Activated naive CD8-positive, alpha-beta T cell treated with anti-CD3 and anti-CD28 coated beads, Interleukin-2, amount 50 U/mL, for 24 hours (primary cell): ENCODE measurements at regions not wholly inside any gene's neighbourhood (a gene's known extent, or its start where the extent isn't known, plus 50 kb on each side); places are given as distances from the start of the nearest gene placed in this dataset.
"Not testable (repeated sequence)": the region's sequence is repeated elsewhere in the genome, so short reads cannot be mapped to it uniquely, and the experiment has no call there.

Experiments used
- ATAC-seq: fragments of 150-1000 bp; cut with Tn5 transposase; one replicate; pipeline ENCODE4 v1.10.0; 2021
- DNase-seq: peaks from one replicate; pipeline ENCODE4 v3.0.0; 2021
- H3K27ac Mint-ChIP-seq: one replicate; pipeline ENCODE4 v1.8.0; 2021; ENCODE audit warnings: mild to moderate bottlenecking, mixed read lengths
- H3K27me3 Mint-ChIP-seq: one replicate; pipeline ENCODE4 v1.8.0; 2021; ENCODE audit warnings: mixed read lengths
- H3K36me3 Mint-ChIP-seq: one replicate; pipeline ENCODE4 v1.8.0; 2021; ENCODE audit warnings: low read depth, mixed read lengths
- H3K4me1 Mint-ChIP-seq: one replicate; pipeline ENCODE4 v1.8.0; 2021; ENCODE audit warnings: mixed read lengths
- H3K4me3 Mint-ChIP-seq: one replicate; pipeline ENCODE4 v1.8.0; 2021; ENCODE audit warnings: mild to moderate bottlenecking, moderate library complexity, mixed read lengths
- H3K9me3 Mint-ChIP-seq: one replicate; pipeline ENCODE4 v1.8.0; 2021; ENCODE audit warnings: mixed read lengths

DNA sequence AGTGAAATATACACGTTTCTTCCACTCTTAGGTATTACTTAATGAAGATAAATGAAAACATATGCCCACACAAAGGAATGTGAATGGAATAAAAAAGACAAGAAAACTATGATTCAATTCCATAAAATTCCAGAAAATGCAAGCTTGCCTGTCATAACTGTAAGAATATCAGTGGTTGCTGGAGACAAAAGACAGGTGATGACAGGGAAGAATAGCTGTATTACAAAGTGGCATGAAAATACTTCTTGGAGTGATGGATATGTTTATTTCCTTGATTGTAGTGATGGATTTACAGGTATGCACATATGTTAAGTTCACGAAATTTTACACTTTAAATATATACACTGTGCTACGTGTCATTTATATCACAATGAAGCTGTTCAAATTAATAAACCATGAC lies 553.3 kb downstream of the HTR1A start:
- DNase-seq (no peak), ATAC-seq (no peak)
- Mint-ChIP-seq H3K36me3 (no peaks in the 10 kb centered on the region), H3K27ac (no peak overlapping the region), H3K4me1 (no peaks in the 10 kb centered on the region), H3K27me3 (no peaks in the 10 kb centered on the region), H3K4me3 (no peak overlapping the region), H3K9me3 (no peaks in the 10 kb centered on the region)

DNA sequence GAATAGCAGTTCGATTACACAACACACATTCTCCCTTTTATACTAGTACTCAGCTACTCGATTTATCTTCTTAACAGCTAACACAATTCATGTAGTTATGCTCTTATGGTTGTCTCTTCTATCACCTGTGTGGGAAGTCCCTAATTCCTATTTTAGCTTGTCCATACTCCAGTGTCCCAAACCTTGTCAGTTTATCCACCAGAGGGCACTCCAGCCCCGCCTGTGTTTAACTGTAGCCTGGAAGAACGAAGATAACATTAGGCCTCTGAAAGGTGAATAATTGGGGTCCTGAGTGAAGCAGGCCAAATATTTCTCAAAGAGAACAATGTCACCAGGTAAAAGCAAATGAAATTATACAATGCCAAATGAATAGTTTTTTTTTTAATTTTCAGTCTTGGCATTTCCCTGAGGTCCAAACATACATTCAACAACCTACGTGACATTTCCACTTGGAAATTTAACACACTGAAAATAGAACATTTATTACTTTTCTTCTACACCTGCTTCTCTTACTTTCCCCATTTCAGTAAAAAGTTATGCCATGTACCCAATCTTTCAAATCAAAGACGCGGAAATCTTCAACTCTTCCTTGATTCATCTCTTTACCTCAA lies 560.7 kb downstream of the HTR1A start:
- ATAC-seq (no peak), DNase-seq (peak; percentile 40)
- Mint-ChIP-seq H3K9me3 (no peaks in the 10 kb centered on the region), H3K4me3 (no peak overlapping the region), H3K27me3 (no peaks in the 10 kb centered on the region), H3K4me1 (no peaks in the 10 kb centered on the region), H3K27ac (no peak overlapping the region), H3K36me3 (no peaks in the 10 kb centered on the region)

DNA sequence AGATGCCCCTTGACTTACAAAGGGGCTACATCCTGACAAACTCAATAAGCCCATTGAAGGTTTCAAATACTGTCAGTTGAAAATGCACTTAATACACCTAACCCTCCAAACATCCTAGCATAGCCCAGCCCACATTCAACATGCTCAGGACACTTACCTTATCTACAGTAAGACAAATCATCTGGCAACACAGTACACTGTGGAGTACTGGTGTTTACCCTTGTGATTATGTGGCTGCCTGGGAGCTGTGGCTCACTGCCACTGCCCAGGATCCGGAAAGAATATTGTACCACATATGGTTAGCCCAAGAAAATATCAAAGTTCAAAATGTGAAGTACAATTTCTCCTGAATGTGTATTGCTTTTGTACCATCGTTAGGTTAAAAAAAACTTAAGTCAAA lies 562.2 kb downstream of the HTR1A start:
- no peak for DNase-seq
- no peak overlapping the region for H3K27ac Mint-ChIP-seq
- H3K27me3 Mint-ChIP-seq, result no peaks in the 10 kb centered on the region
- no peaks in the 10 kb centered on the region for H3K36me3 Mint-ChIP-seq
- H3K9me3 Mint-ChIP-seq, result no peaks in the 10 kb centered on the region
- ATAC-seq, result no peak
- no peaks in the 10 kb centered on the region for H3K4me1 Mint-ChIP-seq
- no peak overlapping the region for H3K4me3 Mint-ChIP-seq

GRCh38 chr5:63398346-63398745 lies 563.9 kb downstream of the HTR1A start:
- ATAC-seq, result no peak
- no peak overlapping the region for H3K4me3 Mint-ChIP-seq
- no peaks in the 10 kb centered on the region for H3K27me3 Mint-ChIP-seq
- H3K27ac Mint-ChIP-seq, result no peak overlapping the region
- no peaks in the 10 kb centered on the region for H3K9me3 Mint-ChIP-seq
- DNase-seq, result no peak
- H3K36me3 Mint-ChIP-seq, result no peaks in the 10 kb centered on the region
- H3K4me1 Mint-ChIP-seq, result no peaks in the 10 kb centered on the region

GRCh38 chr5:63388188-63388587 lies 574.1 kb downstream of the HTR1A start:
- H3K27me3 Mint-ChIP-seq, H3K9me3 Mint-ChIP-seq, H3K36me3 Mint-ChIP-seq, H3K4me3 Mint-ChIP-seq, ATAC-seq, DNase-seq, H3K27ac Mint-ChIP-seq, H3K4me1 Mint-ChIP-seq: not testable (repeated sequence)

DNA sequence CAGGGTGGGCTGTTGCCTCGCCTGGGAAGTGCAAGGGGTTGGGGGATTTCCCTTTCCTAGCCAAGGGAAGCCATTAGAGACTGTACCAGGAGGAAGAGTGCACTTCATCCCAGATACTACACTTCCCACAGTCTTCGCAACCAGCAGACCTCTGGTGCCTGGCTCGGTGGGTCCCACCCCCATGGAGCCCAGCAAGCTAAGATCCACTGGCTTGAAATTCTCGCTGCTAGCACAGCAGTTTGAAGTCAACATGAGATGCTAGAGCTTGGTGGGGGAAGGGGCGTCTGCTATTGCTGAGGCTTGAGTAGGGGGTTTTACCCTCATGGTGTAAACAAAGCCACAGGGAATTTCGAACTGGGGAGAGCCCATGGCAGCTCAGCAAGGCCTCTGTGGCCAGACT lies 586.4 kb downstream of the HTR1A start:
- Mint-ChIP-seq H3K27ac (no peak overlapping the region), H3K27me3 (no peaks in the 10 kb centered on the region), H3K9me3 (peaks cover 11% of the 10 kb centered on the region), H3K4me1 (no peaks in the 10 kb centered on the region), H3K4me3 (no peak overlapping the region), H3K36me3 (peaks cover 2% of the 10 kb centered on the region)
- DNase-seq, result no peak
- no peak for ATAC-seq

DNA sequence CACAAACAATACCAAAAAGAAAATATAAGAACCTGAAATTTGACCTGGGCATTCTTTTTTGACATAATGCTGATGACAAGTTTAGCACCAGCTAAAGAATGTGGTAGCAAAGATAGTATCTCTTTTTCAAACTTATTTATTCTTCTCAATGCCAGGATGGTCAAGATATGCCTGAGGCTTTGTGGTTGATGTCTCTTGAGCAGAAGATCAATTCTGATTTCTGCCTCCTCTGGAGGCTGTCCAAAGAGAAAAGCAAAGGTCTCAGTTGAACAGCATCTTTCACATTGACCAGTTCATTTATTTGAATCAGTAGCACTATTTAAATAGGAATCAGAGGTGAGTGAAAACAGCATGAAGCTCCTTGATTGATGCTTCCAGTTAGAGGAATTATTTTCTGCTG lies 588.2 kb downstream of the HTR1A start:
- no peak for DNase-seq
- no peak for ATAC-seq
- no peaks in the 10 kb centered on the region for H3K27me3 Mint-ChIP-seq
- H3K27ac Mint-ChIP-seq, result no peak overlapping the region
- H3K4me1 Mint-ChIP-seq, result no peaks in the 10 kb centered on the region
- H3K36me3 Mint-ChIP-seq, result peaks cover 2% of the 10 kb centered on the region
- peaks cover 3% of the 10 kb centered on the region for H3K9me3 Mint-ChIP-seq
- H3K4me3 Mint-ChIP-seq, result no peak overlapping the region

GRCh38 chr5:63351164-63351563 lies 611.1 kb downstream of the HTR1A start:
- DNase-seq (no peak), ATAC-seq (no peak)
- H3K4me1 Mint-ChIP-seq, result no peaks in the 10 kb centered on the region
- no peaks in the 10 kb centered on the region for H3K27me3 Mint-ChIP-seq
- no peaks in the 10 kb centered on the region for H3K36me3 Mint-ChIP-seq
- H3K4me3 Mint-ChIP-seq, result no peak overlapping the region
- H3K9me3 Mint-ChIP-seq, result peaks cover 3% of the 10 kb centered on the region
- H3K27ac Mint-ChIP-seq, result no peak overlapping the region

DNA sequence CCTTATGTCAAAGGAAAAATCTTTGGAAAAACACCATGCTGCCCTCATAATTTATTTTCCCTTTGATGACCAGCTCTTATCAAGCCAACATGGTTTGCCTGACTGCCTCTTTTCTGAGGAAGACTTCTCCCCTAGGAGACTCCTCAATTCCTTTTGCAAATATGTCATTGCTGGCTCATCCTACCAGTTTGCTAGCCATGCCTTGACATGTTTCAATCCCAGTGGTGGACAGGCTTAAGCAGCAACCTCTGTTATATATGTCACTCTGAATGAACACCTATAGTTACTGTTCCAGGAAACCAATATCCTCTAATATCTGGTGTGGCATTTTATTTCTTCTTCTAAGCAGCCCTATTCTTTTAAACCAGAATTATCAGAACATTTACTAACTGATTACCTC lies 615.8 kb downstream of the HTR1A start:
- Mint-ChIP-seq H3K9me3 (peaks cover 12% of the 10 kb centered on the region), H3K27ac (no peak overlapping the region), H3K4me3 (no peak overlapping the region), H3K27me3 (no peaks in the 10 kb centered on the region), H3K4me1 (no peaks in the 10 kb centered on the region), H3K36me3 (no peaks in the 10 kb centered on the region)
- DNase-seq (no peak), ATAC-seq (no peak)

GRCh38 chr5:63341442-63341841 lies 620.8 kb downstream of the HTR1A start:
- H3K9me3 Mint-ChIP-seq, result peaks cover 9% of the 10 kb centered on the region
- ATAC-seq, result no peak
- no peak overlapping the region for H3K4me3 Mint-ChIP-seq

GRCh38 chr5:63323926-63324325 lies 638.3 kb downstream of the HTR1A start:
- ATAC-seq (no peak), DNase-seq (no peak)
- H3K9me3 Mint-ChIP-seq, result peaks cover 15% of the 10 kb centered on the region
- H3K27ac Mint-ChIP-seq, result no peak overlapping the region
- no peaks in the 10 kb centered on the region for H3K4me1 Mint-ChIP-seq
- no peaks in the 10 kb centered on the region for H3K27me3 Mint-ChIP-seq
- H3K36me3 Mint-ChIP-seq, result no peaks in the 10 kb centered on the region
- no peak overlapping the region for H3K4me3 Mint-ChIP-seq

More at GRCh38 chr5:63341442-63341841, 620.8 kb downstream of the HTR1A start:
- no peaks in the 10 kb centered on the region for H3K27me3 Mint-ChIP-seq
- no peak overlapping the region for H3K27ac Mint-ChIP-seq
- no peak for DNase-seq
- H3K36me3 Mint-ChIP-seq, result no peaks in the 10 kb centered on the region
- no peaks in the 10 kb centered on the region for H3K4me1 Mint-ChIP-seq

GRCh38 chr5:63314551-63314950 lies 647.7 kb downstream of the HTR1A start:
- Mint-ChIP-seq H3K4me1 (no peaks in the 10 kb centered on the region), H3K36me3 (no peaks in the 10 kb centered on the region), H3K27ac (no peak overlapping the region), H3K27me3 (no peaks in the 10 kb centered on the region), H3K9me3 (peaks cover 11% of the 10 kb centered on the region), H3K4me3 (no peak overlapping the region)
- DNase-seq (no peak), ATAC-seq (no peak)

GRCh38 chr5:63310644-63311043 lies 651.6 kb downstream of the HTR1A start:
- Mint-ChIP-seq H3K9me3 (no peaks in the 10 kb centered on the region), H3K4me1 (no peaks in the 10 kb centered on the region), H3K27me3 (no peaks in the 10 kb centered on the region), H3K36me3 (no peaks in the 10 kb centered on the region), H3K27ac (no peak overlapping the region), H3K4me3 (no peak overlapping the region)
- DNase-seq (no peak), ATAC-seq (no peak)

GRCh38 chr5:63306909-63307308 lies 655.3 kb downstream of the HTR1A start:
- DNase-seq (no peak), ATAC-seq (no peak)
- Mint-ChIP-seq H3K4me3 (no peak overlapping the region), H3K27me3 (no peaks in the 10 kb centered on the region), H3K4me1 (no peaks in the 10 kb centered on the region), H3K9me3 (peaks cover 7% of the 10 kb centered on the region), H3K36me3 (no peaks in the 10 kb centered on the region), H3K27ac (no peak overlapping the region)

GRCh38 chr5:63293317-63293716 lies 668.9 kb downstream of the HTR1A start:
- no peaks in the 10 kb centered on the region for H3K4me1 Mint-ChIP-seq
- DNase-seq (no peak), ATAC-seq (no peak)
- no peak overlapping the region for H3K4me3 Mint-ChIP-seq
- H3K27me3 Mint-ChIP-seq, result no peaks in the 10 kb centered on the region
- no peak overlapping the region for H3K27ac Mint-ChIP-seq
- no peaks in the 10 kb centered on the region for H3K36me3 Mint-ChIP-seq
- no peaks in the 10 kb centered on the region for H3K9me3 Mint-ChIP-seq

DNA sequence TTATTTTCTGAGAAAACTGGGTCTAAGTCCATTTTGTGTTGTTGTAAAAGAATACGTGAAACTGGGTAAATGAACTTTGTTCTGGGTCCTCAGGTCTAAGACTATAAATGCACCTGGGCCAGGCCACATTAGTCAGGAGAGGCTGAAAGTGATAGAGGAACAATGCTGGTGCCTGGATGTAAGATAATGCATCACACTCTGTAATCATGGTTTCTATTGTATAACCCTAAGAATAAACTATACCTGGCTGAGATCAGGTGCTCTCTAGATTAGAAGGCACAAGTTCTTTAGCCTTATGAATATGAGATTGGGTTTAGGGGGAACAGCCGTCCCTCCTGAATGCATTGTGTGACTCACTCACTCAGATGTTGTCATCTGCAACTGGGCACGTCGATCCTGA lies 675.5 kb downstream of the HTR1A start:
- ATAC-seq (no peak), DNase-seq (no peak)
- Mint-ChIP-seq H3K36me3 (no peaks in the 10 kb centered on the region), H3K9me3 (peaks cover 3% of the 10 kb centered on the region), H3K4me1 (no peaks in the 10 kb centered on the region), H3K27ac (no peak overlapping the region), H3K4me3 (no peak overlapping the region), H3K27me3 (no peaks in the 10 kb centered on the region)
